ENCODE measurements at regions not wholly inside any gene's neighbourhood (a gene's known extent, or its start where the extent isn't known, plus 50 kb on each side); places are given as distances from the start of the nearest gene placed in this dataset.

DNA sequence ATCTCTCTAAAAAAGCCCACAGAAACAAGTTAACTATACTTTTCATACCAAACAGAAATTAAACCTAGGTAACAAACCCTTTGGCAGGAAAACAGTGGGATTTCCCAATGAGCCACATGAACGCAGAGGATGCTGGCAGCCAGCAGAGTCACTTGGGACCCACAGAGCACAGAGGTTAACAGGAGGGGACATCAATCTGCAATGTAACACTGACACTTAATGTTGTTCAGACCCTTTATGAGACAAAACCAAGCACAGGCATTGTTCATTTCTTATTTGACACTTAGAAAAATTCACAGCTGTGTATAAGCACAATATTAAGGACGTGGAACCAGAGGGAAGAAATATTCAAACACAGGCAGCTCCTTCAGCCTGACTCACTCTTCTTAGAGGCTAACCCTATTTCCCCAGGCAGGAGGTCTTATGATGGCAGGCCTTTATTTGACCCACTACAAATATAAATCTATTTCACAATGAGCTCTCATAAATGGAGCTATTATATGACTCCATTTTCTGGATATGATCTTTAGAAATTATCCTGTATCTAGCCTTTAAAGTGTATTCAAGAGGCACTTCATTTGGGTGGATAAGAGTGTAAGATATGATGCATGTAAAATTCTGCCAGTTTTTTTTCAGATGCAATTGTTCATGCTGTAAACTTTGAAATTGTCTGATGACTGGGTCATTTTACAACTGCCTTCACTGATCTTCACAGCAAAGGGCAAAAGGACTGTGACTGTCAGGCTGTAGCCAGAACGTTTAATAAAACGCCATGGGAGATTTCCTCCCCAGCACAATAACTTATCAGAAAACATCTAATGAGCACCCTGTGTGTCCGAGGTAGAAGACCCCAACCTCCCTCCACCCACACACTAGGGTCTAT, 132.8 kb upstream of the SATB2 start:
- TF ChIP-seq, protein P1, sequence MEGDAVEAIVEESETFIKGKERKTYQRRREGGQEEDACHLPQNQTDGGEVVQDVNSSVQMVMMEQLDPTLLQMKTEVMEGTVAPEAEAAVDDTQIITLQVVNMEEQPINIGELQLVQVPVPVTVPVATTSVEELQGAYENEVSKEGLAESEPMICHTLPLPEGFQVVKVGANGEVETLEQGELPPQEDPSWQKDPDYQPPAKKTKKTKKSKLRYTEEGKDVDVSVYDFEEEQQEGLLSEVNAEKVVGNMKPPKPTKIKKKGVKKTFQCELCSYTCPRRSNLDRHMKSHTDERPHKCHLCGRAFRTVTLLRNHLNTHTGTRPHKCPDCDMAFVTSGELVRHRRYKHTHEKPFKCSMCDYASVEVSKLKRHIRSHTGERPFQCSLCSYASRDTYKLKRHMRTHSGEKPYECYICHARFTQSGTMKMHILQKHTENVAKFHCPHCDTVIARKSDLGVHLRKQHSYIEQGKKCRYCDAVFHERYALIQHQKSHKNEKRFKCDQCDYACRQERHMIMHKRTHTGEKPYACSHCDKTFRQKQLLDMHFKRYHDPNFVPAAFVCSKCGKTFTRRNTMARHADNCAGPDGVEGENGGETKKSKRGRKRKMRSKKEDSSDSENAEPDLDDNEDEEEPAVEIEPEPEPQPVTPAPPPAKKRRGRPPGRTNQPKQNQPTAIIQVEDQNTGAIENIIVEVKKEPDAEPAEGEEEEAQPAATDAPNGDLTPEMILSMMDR (IDR thresholded peaks at IDR 0.05; ENCODE audit: insufficient read depth, low read length, poor library complexity, severe bottlenecking) = no peak
- TF ChIP-seq EZH2phosphoT487 (conservative IDR thresholded peaks at IDR 0.05; ENCODE audit: low read length) = no peak

Data from SU-DHL-6 (cell line).